CD4-positive, alpha-beta T cell treated with Interferon alpha-2 for 1 hour (primary cell): ENCODE measurements at regions not wholly inside any gene's neighbourhood (a gene's known extent, or its start where the extent isn't known, plus 50 kb on each side); places are given as distances from the start of the nearest gene placed in this dataset.
"Not testable (repeated sequence)": the region's sequence is repeated elsewhere in the genome, so short reads cannot be mapped to it uniquely, and the experiment has no call there.

ENCODE experiments used
- DNase-seq, 2 donors: peaks; one replicate each; pipeline ENCODE4 v3.0.0-alpha.2; 2020 to 2022

GRCh38 chr1:100597061-100597741, 59.3 kb downstream of the GPR88 start:
- no peak for DNase-seq

GRCh38 chr1:100597784-100598183, 59.8 kb downstream of the GPR88 start:
- no peak for DNase-seq

- DNase-seq = not testable (repeated sequence)
These were observed 62.4 kb downstream of the GPR88 start for GRCh38 chr1:100600377-100600776.

- DNase-seq = not testable (repeated sequence)
These were observed 64.1 kb downstream of the GPR88 start for GRCh38 chr1:100602028-100602427.

- DNase-seq = no peak
These were observed 66.4 kb downstream of the GPR88 start for GRCh38 chr1:100604372-100604771.

- DNase-seq = peak in 1 of 2 donors; percentile 10
These were observed 68.5 kb downstream of the GPR88 start for GRCh38 chr1:100606438-100606837.

GRCh38 chr1:100607628-100608240, 69.8 kb downstream of the GPR88 start:
- no peak for DNase-seq

GRCh38 chr1:100609849-100610248, 71.9 kb downstream of the GPR88 start:
- no peak for DNase-seq

GRCh38 chr1:100611086-100611485, 73.1 kb downstream of the GPR88 start:
- no peak for DNase-seq

GRCh38 chr1:100612540-100612939, 74.6 kb downstream of the GPR88 start:
- DNase-seq = no peak

GRCh38 chr1:100613817-100614559, 76.0 kb downstream of the GPR88 start:
- DNase-seq = peak in 1 of 2 donors; percentile 20

GRCh38 chr1:100614570-100614969, 76.6 kb downstream of the GPR88 start:
- DNase-seq = no peak

- no peak for DNase-seq
These were observed 77.7 kb downstream of the GPR88 start for GRCh38 chr1:100615686-100616085.

GRCh38 chr1:100616121-100616621, 78.2 kb downstream of the GPR88 start:
- DNase-seq = no peak

- DNase-seq = no peak
These were observed 84.1 kb downstream of the GPR88 start for GRCh38 chr1:100622037-100622436.

- no peak for DNase-seq
These were observed 84.6 kb downstream of the GPR88 start for GRCh38 chr1:100622506-100622905.

GRCh38 chr1:100622966-100623762, 85.2 kb downstream of the GPR88 start:
- no peak for DNase-seq

GRCh38 chr1:100624886-100625610, 87.1 kb downstream of the GPR88 start:
- DNase-seq = no peak

GRCh38 chr1:100626397-100626796, 88.5 kb downstream of the GPR88 start:
- no peak for DNase-seq

- no peak for DNase-seq
These were observed 89.2 kb downstream of the GPR88 start for GRCh38 chr1:100627054-100627716.

GRCh38 chr1:100627936-100628335, 90.0 kb downstream of the GPR88 start:
- no peak for DNase-seq

GRCh38 chr1:100628631-100629081, 90.7 kb downstream of the GPR88 start:
- DNase-seq = no peak
